AG09309 (cell line): ENCODE measurements at regions not wholly inside any gene's neighbourhood (a gene's known extent, or its start where the extent isn't known, plus 50 kb on each side); places are given as distances from the start of the nearest gene placed in this dataset.

Experiments
- DNase-seq: peaks from one replicate; pipeline ENCODE4 v3.0.0-alpha.2; 2010; ENCODE audit warnings: low read depth
- H3K4me3 ChIP-seq: 2 replicates; pipeline ENCODE4 v1.5.1; 2011; ENCODE audit warnings: mild to moderate bottlenecking, low read depth, low read length, moderate library complexity; ENCODE audit not compliant: control insufficient read depth
- CTCF ChIP-seq: IDR thresholded peaks from 2 replicates; pipeline ENCODE4 v1.5.1; 2011; ENCODE audit warnings: mild to moderate bottlenecking, low read depth, low read length, inconsistent platforms; ENCODE audit not compliant: insufficient read depth, control insufficient read depth; ENCODE audit errors: missing control alignments

GRCh38 chr13:109628251-109628699 is 158.1 kb downstream of the IRS2 start:
- no peak for TF ChIP-seq CTCF
- peak; percentile 52 for DNase-seq
- no peak overlapping the region for H3K4me3 ChIP-seq

DNA sequence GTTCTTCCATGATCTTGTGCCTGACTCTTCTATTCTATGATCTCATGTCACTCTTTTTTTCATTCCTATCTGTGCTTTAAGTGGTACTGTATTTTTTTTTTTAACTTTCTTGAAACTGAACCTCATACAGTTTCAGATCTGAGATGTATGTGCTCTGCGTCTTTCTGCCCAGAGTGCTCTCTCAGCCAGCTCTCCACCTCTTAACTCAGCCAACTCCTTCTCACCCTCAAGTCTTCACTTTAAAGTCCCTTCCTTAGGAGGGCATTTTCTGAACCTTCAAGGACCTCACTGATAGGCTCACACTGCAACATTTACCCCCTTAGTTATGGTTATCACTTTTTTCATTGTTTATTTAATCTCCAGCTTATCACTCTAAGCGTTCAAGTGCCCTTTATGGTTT is 158.7 kb downstream of the IRS2 start:
- no peak for DNase-seq
- no peak overlapping the region for H3K4me3 ChIP-seq
- TF ChIP-seq CTCF = no peak

GRCh38 chr13:109626386-109627171 is 159.8 kb downstream of the IRS2 start:
- no peak for DNase-seq
- H3K4me3 ChIP-seq = no peak overlapping the region
- no peak for TF ChIP-seq CTCF

DNA sequence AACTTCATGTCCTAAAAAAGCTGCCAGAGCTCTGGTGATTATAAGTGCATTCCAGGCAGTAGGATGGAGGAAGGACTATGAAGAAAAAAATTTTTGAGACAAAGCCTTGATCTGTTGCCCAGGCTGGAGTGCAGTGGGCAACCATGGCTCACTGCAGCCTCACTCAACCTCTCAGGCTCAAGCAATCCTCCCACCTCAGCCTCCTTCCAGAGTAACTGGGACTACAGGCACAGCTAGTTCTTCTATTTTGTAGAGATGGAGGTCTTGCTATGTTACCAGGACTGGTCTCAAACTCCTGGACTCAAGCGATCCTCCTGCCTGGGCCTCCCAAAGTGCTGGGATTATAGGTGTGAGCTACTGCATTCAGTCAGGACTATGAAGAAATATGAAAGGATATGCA is 161.2 kb downstream of the IRS2 start:
- no peak for DNase-seq
- TF ChIP-seq CTCF = no peak
- no peak overlapping the region for H3K4me3 ChIP-seq

DNA sequence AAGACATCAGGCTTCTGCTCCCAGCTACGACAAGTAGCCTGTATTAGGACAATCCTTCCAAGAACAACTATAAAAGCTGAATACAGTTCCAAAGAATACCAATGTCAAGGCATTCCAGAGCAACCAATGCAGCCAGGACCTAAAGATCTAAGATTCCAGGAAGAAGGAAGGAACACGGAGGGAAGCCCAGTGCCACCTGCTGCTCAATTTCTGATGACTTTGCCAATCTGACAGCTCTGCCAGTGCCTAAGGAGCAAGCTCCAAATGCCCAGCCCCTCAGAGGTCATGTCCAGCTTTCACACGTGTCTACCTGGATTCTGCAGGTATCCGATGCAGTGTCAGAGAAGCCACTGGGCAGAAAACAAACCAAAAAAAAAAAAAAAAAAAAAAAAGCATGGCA is 164.4 kb downstream of the IRS2 start:
- no peak for DNase-seq
- no peak overlapping the region for H3K4me3 ChIP-seq
- TF ChIP-seq CTCF = no peak

DNA sequence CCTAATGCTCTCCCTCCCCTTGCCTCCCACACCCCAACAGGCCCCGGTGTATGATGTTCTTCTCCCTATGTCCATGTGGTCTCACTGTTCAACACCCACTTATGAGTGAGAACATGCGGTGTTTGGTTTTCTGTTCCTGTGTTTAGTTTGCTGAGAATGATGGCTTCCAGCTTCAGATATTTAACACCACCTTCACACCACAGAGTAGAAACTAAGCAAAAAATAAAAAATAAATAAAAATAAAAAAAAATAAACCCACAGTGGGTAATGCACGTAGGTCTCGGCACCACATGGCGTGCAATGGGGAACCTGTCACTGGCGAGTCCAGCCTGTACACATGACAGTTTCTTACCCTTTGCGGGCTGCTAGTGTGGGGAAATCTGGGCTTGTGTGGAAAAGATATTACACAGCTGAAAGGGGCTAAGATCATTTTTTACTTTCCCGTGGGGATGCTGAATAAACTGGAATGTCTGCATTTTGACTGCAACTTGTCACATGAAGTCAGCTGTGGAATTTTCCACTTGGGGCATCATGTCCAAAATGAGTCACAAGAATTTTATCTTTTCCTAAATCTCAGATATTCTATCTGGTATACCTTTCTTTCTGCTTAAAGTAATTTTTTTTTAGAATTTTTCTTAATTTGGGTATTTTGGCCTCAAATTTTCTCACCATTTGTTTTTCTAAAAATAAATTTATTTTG is 170.5 kb downstream of the IRS2 start:
- TF ChIP-seq CTCF = no peak
- DNase-seq = no peak
- H3K4me3 ChIP-seq = no peak overlapping the region
